GM11168 (cell line): ENCODE measurements at regions not wholly inside any gene's neighbourhood (a gene's known extent, or its start where the extent isn't known, plus 50 kb on each side); places are given as distances from the start of the nearest gene placed in this dataset.
"Not testable (repeated sequence)": the region's sequence is repeated elsewhere in the genome, so short reads cannot be mapped to it uniquely, and the experiment has no call there.

Source experiments
- in situ Hi-C: fragments of 300-500 bp; cut with MboI; formaldehyde crosslinking; loops from one replicate; pipeline ENCODE4 v1.12.0; 2022; ENCODE audit warnings: low sequenced_read_pairs; ENCODE audit not compliant: unreplicated experiment

DNA sequence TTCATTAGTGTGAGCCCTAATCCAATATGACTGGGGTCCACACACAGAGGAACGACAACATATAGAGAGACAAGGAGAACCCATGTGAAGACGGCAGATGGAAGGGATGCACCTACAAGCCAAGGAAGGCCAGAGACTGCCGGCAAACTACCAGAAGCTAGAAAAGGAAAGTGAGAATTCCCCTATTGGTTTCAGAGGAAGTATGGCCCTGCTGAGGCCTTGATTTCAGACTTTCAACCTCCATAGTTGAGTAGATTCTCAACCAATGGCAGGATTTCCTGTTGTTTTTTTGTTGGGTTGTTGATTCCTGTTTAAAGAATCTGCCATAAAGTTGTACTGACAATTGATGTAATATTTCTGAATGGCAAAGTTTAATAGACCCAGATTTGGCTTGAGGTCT, 241.5 kb downstream of the SATB2 start:
- in situ Hi-C loops = no loop called here

DNA sequence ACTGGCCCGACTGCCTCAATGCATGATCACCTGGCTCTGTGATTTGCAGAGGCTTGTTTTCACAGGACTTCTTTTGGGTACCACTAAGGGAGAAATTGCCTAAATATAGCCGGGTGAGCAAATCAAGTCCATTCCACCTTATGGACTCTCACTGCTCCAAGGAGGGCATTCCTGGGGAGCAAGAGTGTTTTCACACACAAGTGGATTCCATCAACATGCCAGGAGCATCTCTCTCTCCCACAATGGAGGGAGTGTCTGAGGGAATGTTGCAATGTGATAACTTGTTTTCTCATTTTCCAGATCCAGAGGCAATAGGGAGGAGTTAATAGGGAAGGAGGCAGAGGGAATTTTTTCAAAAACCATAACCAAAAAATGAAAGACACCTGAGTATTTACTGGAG, 250.7 kb downstream of the SATB2 start:
- in situ Hi-C loops = no loop called here

DNA sequence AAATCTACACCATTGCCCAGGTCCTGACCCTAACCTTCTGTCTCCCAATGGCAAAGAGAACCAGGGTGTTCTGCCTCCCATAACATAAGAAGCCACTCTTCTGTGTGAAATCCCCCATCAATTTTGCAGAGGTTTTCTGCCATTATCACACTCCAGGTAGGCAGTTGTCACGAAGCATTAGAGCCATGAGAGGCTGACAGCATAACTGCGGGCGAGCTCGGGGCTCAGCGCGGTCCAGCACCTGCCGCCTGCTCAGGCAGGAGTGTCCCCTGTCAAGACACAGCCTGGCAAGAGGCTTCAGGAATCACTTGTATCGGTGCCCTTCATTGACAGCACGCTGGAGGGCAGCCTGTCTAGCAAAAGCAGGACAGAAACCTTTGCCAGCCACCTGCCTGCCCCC, 251.2 kb downstream of the SATB2 start:
- in situ Hi-C loops = no loop called here

DNA sequence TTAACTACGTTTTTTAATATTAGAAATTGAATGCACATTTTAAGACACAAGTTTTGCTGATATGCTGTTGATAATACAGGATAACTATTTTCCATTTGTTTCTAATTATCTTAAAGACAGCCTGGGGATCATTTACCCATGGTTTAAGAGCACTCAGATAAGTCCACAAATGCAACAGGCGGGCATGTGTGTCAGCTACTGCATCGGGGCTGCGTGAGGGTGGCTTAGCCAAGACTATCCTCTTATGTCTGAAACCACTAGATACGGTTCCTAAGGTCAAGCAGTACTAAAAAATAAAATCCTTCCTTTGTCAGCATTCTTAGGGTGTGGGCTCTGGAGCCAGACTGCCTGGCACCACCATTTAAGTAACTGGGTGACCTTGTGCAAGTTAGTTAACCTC, 254.8 kb downstream of the SATB2 start:
- in situ Hi-C loops = no loop called here

DNA sequence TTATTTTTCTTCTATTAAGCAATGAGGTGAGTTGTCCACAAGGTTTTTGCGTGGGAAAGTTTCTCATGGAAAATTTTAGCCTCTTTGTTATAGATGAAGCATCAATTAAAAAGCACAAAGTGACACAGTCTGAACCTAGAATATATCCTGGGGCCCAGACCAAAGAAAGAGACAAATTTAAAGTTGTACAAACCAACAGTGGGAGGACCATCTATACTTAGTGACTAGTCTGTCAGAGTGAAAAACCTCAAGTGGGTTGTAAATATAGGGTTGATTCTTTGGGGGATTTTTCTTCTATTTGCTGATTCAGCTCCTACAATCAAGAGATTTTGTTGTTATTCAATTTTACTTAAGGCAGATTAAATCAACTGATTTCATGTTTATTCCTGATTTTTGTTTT, 256.2 kb downstream of the SATB2 start:
- in situ Hi-C loops = no loop called here

DNA sequence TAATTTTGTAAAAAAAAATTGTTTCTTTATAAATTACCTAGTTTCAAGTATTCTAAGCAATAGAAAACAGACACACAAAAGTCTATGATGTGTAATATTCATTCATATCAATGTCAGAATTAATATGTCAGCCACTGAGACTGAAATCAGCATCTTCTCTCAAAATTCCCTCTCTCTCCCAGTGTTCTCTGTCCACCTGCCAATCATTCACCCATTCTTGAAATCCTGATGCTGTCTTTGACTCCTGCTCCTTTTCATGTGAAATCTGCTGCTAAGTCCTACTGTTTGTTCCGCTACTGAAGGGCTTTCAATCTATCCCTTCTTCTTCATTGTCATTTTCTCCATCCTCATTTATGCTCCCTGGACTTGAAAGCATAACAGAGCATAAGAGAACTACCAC, 257.9 kb downstream of the SATB2 start:
- in situ Hi-C loops = no loop called here

DNA sequence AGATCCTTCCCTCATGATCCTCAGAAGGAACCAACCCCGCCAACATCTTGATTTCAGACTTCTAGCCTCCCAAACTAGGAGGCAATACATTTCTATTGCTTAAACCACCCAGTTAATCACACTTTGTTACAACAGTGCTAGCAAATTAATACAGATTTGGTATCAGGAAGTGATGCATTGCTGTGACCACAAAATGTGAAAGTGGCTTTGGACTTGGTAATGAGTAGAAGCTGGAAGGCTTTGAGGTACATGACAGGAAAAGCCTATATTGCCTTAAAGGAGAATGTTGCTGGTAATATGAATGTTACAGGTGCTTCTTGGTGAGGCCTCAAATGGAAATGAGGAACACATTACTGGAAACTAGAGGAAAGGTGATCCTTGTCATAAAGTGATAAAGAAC, 260.3 kb downstream of the SATB2 start:
- in situ Hi-C loops = no loop called here

DNA sequence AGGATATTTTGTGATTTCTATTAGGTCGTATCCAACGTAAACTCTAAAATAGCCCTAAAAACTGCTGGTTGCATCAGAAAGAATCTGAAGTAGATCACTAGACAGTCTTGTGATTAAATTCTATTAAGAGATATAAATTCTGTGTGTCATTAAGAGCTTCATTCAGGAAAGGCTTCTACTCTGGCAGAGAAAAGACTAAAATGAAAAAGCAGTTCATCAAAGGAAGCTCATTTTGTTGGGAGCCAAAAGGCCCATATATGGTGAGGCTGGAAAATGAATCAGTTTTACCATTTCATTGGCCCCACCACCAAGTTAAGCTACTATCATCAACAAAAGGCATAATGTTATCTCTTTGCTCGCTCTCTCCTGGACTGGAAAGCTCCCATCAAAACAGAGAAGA, 261.1 kb downstream of the SATB2 start:
- in situ Hi-C loops = no loop called here

DNA sequence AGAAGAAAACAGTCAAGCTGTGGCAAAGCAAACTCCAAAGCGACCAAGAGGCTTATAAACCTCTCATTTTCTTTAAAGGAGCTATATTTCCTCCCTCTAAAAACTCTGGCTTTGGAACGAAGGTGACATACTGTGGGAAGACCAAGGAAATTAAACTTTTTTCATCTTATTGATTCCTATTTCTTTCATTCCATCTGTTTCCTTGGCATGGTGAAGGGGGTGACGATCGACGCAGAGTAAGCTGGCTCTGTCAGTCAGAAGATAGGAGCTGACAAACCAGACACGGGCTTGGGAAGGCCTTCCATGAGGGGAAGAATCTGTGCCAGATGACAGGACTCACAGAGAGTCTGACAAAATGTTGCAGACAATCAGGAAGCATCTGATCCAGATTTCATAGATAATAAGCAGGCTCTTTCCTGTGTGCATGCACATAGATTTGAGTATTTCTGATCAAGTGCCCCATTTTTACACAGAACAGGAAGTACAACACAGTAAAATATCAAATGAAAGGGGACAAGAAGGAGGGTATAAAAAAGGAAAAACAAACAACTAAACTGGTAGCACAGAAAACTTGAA, 261.7 kb downstream of the SATB2 start:
- in situ Hi-C loops = no loop called here

DNA sequence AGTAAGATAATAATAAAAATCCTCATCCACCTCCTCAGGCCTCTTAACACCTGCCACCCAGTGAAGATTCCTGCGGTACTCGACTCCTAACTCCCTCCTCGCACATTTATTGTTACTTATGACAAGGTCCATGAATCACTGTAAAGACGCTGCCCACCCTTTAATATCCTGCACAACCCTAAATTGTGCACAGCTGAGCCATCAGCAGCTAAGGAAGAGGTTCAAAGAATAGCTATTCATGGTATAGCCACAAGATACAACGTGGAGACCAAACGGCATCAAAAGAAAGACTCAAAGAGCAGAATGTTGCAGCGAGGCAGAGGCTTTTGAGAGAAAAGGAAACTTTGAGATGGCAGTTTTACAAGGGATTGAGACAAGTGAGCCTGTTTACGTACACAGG, 266.3 kb downstream of the SATB2 start:
- in situ Hi-C loops = no loop called here

DNA sequence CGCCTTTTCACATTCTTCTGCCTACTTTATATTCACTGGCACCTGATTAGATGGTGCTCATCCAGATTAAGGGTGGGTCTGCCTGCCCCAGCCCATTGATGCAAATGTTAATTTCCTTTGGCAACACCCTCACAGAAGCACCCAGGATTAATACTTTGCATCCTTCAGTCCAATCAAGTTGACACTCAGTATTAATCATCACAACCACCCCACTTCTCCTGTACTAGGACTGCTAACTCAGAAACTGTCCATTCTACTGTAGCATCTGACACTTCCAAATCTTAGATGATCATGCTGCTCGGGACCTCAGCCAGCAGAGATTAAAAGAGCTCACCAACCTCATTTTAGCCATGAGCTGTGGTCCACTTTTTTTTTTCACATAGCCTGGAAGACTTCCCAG, 268.5 kb downstream of the SATB2 start:
- in situ Hi-C loops = no loop called here

DNA sequence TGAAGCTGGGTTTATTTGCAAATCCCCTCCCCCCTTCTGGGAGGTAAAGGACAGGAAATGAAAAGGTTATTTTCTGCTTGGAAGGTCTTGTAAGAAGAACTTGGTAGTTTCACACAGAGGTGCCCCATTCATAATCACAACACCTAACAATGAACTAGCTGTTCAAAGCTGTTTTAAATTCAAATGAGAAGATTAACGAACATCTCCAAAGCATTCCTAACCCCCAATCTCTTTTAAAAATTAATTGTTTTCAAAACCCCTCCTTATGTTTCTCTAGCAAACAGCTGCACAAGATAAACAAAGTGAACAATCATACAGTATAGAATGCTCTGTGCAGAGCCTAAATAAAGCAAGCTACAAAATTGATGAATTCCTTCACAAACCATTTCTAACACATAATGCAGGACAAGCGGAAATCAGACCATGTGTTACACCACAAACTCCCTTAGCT, 271.4 kb downstream of the SATB2 start:
- in situ Hi-C loops = no loop called here

DNA sequence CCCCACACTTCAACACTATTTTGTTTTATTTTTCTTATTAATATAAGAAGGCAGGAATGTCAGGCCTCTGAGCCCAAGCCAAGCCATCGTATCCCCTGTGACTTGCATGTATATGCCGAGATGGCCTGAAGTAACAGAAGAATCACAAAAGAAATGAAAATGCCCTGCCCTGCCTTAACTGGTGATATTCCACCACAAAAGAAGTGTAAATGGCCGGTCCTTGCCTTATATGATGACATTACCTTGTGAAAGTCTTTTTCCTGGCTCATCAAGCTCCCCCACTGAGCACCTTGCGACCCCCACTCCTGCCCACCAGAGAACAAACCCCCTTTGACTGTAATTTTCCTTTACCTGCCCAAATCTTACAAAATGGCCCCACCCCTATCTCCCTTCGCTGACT, 272.6 kb downstream of the SATB2 start:
- in situ Hi-C loops = not testable (repeated sequence)

DNA sequence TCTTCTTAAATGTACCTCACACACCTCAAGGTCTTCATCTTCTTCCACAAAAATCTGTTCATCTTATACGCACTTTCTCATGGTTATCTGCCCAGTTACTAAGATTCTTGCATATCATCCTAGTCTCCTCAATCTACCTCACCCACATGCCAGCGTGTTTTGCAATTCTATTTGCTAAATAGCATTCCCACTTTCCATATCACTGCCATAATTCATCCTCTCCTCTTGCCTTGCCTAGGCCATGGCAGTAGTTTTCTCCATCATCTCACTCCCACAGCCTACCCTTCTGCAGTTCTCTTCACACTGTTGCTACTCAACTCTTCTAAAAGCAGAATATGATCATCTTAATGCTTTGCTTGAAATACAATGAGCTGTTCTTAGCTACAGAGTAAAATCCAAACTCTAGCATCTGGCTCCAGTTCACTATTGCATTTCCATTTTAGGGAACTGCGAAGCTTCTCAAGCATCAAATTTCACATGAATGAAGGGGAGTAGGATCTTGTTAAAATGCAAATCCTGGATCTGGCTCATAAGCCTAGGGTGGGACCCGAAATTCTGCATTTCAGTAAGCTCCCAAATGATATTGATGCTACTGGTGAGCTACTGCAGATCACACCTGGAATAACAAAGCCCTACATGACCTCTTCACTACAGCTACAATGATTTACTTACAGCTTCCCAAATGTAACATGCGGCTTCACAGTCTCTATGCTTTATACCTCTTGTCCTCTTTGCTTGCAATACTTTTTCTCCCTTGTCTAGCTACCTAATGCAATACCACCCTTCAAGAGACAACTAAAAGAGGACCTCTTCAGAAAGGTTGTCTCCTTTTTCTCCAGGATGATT, 293.9 kb downstream of the SATB2 start:
- in situ Hi-C loops = no loop called here

DNA sequence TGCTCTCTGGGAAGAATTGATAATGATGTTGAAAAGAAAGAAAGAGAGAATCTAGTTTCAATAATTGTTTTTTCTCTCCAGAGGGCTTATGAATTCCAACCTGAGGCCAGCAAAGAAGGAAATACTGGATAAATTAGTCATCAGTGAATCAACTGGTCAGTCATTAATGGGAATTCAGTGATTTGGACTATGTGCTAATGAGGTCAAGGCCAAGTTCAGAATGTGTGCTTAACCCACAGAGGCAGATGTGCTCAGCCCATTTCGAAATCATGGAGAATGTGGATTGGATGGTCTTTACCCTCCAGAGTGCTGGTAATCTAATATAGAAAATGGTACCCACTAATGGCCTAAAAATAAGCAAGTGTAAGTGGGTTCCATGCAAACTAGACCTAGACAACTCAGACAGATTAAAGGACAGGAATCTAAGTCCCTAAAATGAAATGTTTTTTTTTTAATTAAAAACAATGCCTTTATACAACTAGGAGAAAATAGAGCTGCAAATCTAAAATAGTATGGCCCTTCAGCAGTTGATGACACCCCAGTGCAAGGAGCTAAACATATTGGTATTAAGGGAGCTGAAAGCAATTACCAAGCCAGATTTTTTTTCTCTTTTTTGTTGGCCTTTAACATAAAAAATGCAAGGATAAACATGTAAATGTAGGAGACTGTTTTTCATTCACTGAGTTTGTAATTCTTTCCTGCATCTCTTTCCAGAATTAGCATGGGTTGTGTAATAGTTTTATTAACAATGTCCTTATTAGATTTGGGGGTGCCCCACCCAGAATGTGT, 296.9 kb downstream of the SATB2 start:
- in situ Hi-C loops = no loop called here

DNA sequence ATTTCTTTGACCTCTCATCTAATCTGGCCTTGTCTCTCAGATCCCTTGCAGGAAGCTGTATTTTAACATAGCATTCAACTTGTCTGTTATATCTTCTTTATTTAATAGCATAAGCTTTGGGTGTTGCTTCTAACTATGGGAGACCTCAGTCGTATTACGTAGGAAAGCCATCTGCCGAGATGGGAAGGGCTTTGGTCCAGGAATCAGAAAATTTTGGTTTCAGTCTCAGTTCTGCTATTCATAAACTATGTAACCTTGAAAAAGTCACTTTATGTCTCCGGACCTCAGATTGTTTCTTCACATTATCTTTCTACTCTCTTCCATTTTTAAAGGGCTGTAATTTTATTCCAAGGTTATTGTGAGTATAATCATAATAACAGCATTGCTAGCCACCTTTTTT, 297.7 kb downstream of the SATB2 start:
- in situ Hi-C loops = no loop called here

DNA sequence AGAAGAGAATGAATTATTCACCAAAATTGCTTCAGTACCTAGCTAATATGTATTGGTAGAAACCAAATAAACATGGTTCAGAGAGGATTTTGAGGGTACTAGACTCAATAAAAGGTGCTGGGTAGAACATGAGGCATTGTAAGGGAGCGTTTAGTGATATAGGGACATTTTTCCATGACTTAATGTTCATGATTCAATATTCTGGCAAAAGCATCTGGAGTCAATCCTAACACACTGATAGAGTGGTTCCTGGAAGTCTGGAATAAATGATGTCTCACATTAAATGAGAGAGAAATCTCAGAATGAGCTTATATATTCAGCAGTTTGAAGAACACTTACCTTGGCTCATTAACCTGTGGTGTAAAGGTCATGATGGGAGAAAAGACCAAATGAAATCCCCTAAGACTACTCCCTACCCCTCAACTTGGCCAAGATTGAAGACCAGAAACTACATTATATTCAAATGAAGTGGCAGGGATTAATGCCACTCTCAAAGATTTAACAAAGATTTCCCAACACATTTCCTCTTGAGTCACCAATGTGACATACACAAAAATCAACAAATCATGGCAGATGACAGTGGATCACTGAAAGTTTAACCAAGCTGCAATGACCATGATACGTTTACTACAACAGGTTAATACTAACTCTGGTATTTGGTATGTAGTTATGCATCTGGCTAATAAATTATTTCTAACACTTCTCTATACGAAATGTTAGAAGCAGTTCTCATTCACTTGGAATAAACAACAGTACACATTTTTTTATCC, 309.5 kb downstream of the SATB2 start:
- in situ Hi-C loops = no loop called here

DNA sequence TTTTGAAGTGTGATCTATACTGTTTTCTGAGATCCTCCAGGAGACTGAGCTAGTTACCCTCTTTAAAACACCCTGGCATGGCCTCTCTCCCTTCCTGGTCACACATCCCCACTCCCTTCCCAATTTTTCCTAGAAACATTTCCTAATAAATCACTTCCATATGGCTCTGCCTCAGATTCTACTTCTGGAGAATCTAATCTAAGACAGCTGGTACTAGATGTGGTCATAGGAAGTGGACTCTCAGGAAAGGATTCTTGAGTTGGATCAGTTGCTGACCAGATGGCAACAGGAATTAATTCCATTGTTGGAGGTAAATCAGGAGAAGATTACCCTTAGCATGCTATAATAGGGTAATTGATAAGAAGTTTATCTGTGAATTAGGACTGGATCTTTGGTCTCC, 310.5 kb downstream of the SATB2 start:
- in situ Hi-C loops = no loop called here

DNA sequence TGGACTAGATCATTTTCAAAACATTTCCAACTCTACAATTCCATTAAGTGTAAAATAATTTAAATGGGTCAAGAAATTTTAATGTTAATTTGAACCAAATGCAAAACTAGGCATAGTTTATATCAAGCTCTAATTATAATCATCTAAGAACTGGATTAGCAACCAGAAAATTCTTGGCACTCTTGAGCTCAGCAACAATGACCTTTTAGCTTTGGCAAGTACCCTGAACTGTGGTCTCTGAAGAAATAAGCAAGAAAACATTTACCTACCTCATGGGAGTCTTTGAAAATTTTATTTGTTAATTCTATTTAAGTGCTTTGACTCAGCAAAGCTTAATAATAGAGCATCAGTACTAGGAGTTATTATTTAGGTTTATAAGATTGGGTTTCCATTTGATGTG, 313.2 kb downstream of the SATB2 start:
- in situ Hi-C loops = no loop called here

DNA sequence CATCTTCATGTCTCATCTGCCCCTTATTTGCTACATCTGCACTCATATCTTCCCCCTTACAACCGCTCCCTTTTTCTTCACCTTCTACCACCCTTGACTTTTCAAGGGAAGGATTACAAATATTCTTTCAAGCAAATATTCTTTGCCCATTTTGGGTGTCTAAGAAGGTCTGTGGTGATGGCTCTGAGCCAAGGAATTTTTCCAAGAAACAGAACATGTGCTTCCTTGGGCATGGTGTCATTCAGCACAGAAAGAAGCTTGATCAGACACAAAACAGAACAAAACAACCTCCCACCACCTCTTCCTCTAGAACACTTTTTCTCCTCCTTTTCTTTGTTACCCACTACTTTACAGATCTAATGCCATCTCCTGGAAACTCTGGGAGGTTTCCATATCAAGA, 313.7 kb downstream of the SATB2 start:
- in situ Hi-C loops = no loop called here

DNA sequence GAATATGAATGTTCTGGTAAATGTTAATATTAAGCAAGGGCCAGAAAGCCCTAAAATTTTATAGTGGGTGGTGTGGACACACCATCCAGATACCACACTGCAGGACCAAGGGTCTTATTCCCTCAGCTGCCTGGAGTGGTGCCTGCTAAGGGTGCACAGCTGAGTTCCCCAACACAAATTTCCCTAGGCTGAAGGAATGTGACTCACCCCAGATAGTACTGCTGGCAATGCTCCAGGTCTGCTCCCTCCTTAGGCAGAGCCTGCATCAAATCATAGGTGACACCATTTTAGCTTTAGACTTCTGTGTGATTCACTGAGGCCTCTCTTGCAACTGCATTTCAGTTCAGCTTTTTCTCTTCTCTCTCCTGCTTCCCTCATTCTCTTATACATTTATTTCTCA, 321.1 kb downstream of the SATB2 start:
- in situ Hi-C loops = no loop called here
